HEK293T (cell line): ENCODE measurements at regions not wholly inside any gene's neighbourhood (a gene's known extent, or its start where the extent isn't known, plus 50 kb on each side); places are given as distances from the start of the nearest gene placed in this dataset.

Source experiments
- ARNT ChIP-seq: fragments of 450-650 bp; IDR thresholded peaks from 2 replicates; pipeline ENCODE4 v1.6.1; 2017; ENCODE audit warnings: mild to moderate bottlenecking
- BHLHE40 ChIP-seq: fragments of 450-650 bp; IDR thresholded peaks from 2 replicates; pipeline ENCODE4 v1.6.1; 2016; ENCODE audit warnings: mild to moderate bottlenecking, moderate library complexity, borderline replicate concordance
- CTBP1 ChIP-seq: fragments of 450-650 bp; IDR thresholded peaks from 2 replicates; pipeline ENCODE4 v1.6.1; 2016; ENCODE audit warnings: borderline replicate concordance
- ELF4 ChIP-seq: fragments of 450-650 bp; IDR thresholded peaks from 2 replicates; pipeline ENCODE4 v1.6.1; 2017; ENCODE audit warnings: antibody characterized with exemption
- FOXK2 ChIP-seq: fragments of 450-650 bp; IDR thresholded peaks from 2 replicates; pipeline ENCODE4 v1.6.1; 2016; ENCODE audit warnings: mild to moderate bottlenecking
- FOXM1 ChIP-seq: fragments of 450-650 bp; IDR thresholded peaks from 2 replicates; pipeline ENCODE4 v1.6.1; 2017; ENCODE audit warnings: mild to moderate bottlenecking, borderline replicate concordance
- HDGF ChIP-seq: fragments of 450-650 bp; IDR thresholded peaks from 2 replicates; pipeline ENCODE4 v1.6.1; 2017; ENCODE audit warnings: antibody characterized with exemption, borderline replicate concordance
- L3MBTL2 ChIP-seq: fragments of 450-650 bp; conservative IDR thresholded peaks from 2 replicates; pipeline ENCODE4 v1.6.1; 2016; ENCODE audit warnings: mild to moderate bottlenecking
- LEF1 ChIP-seq: fragments of 450-650 bp; IDR thresholded peaks from 2 replicates; pipeline ENCODE4 v1.6.1; 2017; ENCODE audit warnings: mild to moderate bottlenecking, borderline replicate concordance
- SP1 ChIP-seq: fragments of 450-650 bp; IDR thresholded peaks from 2 replicates; pipeline ENCODE4 v1.6.1; 2017
- SUZ12 ChIP-seq: fragments of 450-650 bp; IDR thresholded peaks from 2 replicates; pipeline ENCODE4 v1.6.1; 2016; ENCODE audit warnings: mild to moderate bottlenecking
- TARDBP ChIP-seq: fragments of 450-650 bp; IDR thresholded peaks from 2 replicates; pipeline ENCODE4 v1.6.1; 2016
- ZNF384 ChIP-seq: fragments of 450-650 bp; IDR thresholded peaks from 2 replicates; pipeline ENCODE4 v1.6.1; 2016

DNA sequence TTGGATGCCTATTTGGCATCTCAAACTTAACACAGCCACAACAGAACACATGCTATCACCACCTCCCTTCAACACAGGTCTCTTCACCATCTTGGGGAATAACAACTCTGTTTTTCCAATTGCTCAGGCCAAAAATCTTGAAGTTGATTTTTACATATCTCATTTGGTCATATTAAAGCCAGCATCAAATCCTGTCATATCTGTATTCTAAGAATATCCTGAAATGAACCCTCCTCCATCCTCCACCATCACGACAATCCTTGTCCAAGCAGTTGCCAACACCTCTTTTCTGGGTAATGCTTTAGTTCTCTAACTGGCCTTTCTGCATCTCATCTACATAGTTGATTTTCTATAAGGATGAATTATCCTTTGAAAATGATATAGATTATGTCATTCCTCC lies 168.7 kb downstream of the GPR37 start:
- no peak for TF ChIP-seq SUZ12
- TF ChIP-seq LEF1, result no peak
- TF ChIP-seq BHLHE40, result no peak
- no peak for TF ChIP-seq SP1
- TF ChIP-seq CTBP1, result no peak
- no peak for TF ChIP-seq ELF4
- TF ChIP-seq HDGF, result no peak
- no peak for TF ChIP-seq ZNF384
- no peak for TF ChIP-seq FOXK2
- TF ChIP-seq FOXM1, result no peak
- TF ChIP-seq ARNT, result no peak
- no peak for TF ChIP-seq L3MBTL2
- TF ChIP-seq TARDBP, result no peak
